GM23338 (cell line): ENCODE measurements at regions not wholly inside any gene's neighbourhood (a gene's known extent, or its start where the extent isn't known, plus 50 kb on each side); places are given as distances from the start of the nearest gene placed in this dataset.

ENCODE experiments used
- ATAC-seq: fragments of 200-7000 bp; cut with Tn5 transposase; 3 replicates; pipeline ENCODE4 v1.9.1; 2020
- DNase-seq: peaks from one replicate; pipeline ENCODE4 v3.0.0-alpha.2; 2015; ENCODE audit warnings: low spot score
- H2AFZ ChIP-seq: fragments of 200-600 bp; sonication (generic); 2 replicates; pipeline ENCODE4 v1.8.0; 2016; ENCODE audit warnings: antibody characterized with exemption, mild to moderate bottlenecking, moderate library complexity
- H3F3A ChIP-seq: fragments of 200-600 bp; sonication (generic); replicated peaks from 2 replicates; pipeline ENCODE4 v1.8.0; 2017; ENCODE audit warnings: antibody characterized with exemption, mixed run types, low read depth
- H3K27ac ChIP-seq: fragments of 200-600 bp; sonication (generic); 2 replicates; pipeline ENCODE4 v1.6.1; 2016; ENCODE audit warnings: low read depth
- H3K27me3 ChIP-seq: fragments of 200-600 bp; sonication (generic); 2 replicates; pipeline ENCODE4 v1.8.0; 2016; ENCODE audit warnings: mild to moderate bottlenecking, mixed run types, moderate library complexity; ENCODE audit not compliant: insufficient read depth
- H3K36me3 ChIP-seq: fragments of 200-600 bp; sonication (generic); 2 replicates; pipeline ENCODE4 v1.8.0; 2016; ENCODE audit warnings: mild to moderate bottlenecking; ENCODE audit not compliant: insufficient read depth
- H3K4me1 ChIP-seq: fragments of 200-600 bp; sonication (generic); 2 replicates; pipeline ENCODE4 v1.8.0; 2016; ENCODE audit warnings: mild to moderate bottlenecking, moderate library complexity; ENCODE audit not compliant: insufficient read depth
- H3K4me2 ChIP-seq: fragments of 200-600 bp; sonication (generic); 2 replicates; pipeline ENCODE4 v1.7.1; 2017; ENCODE audit warnings: mixed run types
- H3K4me3 ChIP-seq: fragments of 200-600 bp; sonication (generic); 2 replicates; pipeline ENCODE4 v1.6.1; 2016; ENCODE audit warnings: mixed run types
- H3K79me2 ChIP-seq: fragments of 200-600 bp; sonication (generic); replicated peaks from 2 replicates; pipeline ENCODE4 v1.8.0; 2017; ENCODE audit warnings: mild to moderate bottlenecking; ENCODE audit not compliant: insufficient read depth
- H3K9me2 ChIP-seq: fragments of 200-600 bp; sonication (generic); 2 replicates; pipeline ENCODE4 v1.8.0; 2017; ENCODE audit not compliant: insufficient read depth
- H4K20me1 ChIP-seq: fragments of 200-600 bp; sonication (generic); replicated peaks from 2 replicates; pipeline ENCODE4 v1.8.0; 2017; ENCODE audit warnings: mild to moderate bottlenecking; ENCODE audit not compliant: insufficient read depth
- H3K27ac Mint-ChIP-seq: 2 replicates; pipeline ENCODE4 v1.8.0; 2020; ENCODE audit warnings: inconsistent platforms, mild to moderate bottlenecking, moderate library complexity, mixed read lengths
- H3K27me3 Mint-ChIP-seq: 3 replicates; pipeline ENCODE4 v1.8.0; 2022; ENCODE audit warnings: low read depth, mild to moderate bottlenecking, moderate library complexity, mixed read lengths, inconsistent platforms; ENCODE audit not compliant: insufficient read depth, poor library complexity
- H3K36me3 Mint-ChIP-seq: 3 replicates; pipeline ENCODE4 v1.8.0; 2021; ENCODE audit warnings: low read depth, mild to moderate bottlenecking, inconsistent platforms, moderate library complexity, mixed read lengths
- H3K4me1 Mint-ChIP-seq: 3 replicates; pipeline ENCODE4 v1.8.0; 2020; ENCODE audit warnings: mild to moderate bottlenecking, inconsistent platforms, mixed read lengths
- H3K4me3 Mint-ChIP-seq: 3 replicates; pipeline ENCODE4 v1.8.0; 2021; ENCODE audit warnings: moderate library complexity, mild to moderate bottlenecking, inconsistent platforms, mixed read lengths
- H3K9me3 Mint-ChIP-seq: 3 replicates; pipeline ENCODE4 v1.8.0; 2020; ENCODE audit warnings: moderate library complexity, mild to moderate bottlenecking, inconsistent platforms, mixed read lengths
- CREB1 ChIP-seq: fragments of 250-450 bp; sonication (Bioruptor Pico); IDR thresholded peaks from 2 replicates; pipeline ENCODE4 v1.5.0; 2020; ENCODE audit warnings: low read depth, mild to moderate bottlenecking, moderate library complexity
- CTCF ChIP-seq, 2 experiments: fragments of 200-600 bp in 1 of 2; sonication (generic) in 1 of 2; conservative IDR thresholded peaks; 2 replicates each; pipeline versions ENCODE4 v1.5.1 to v1.6.1; 2016 to 2017; ENCODE audit warnings: antibody characterized with exemption in 2 of 2, low read depth in 2 of 2, mild to moderate bottlenecking in 2 of 2, moderate library complexity in 1 of 2
- EZH2 ChIP-seq: fragments of 200-600 bp; sonication (generic); IDR thresholded peaks from one replicate; pipeline ENCODE4 v1.8.0; 2017; ENCODE audit warnings: antibody characterized with exemption, mild to moderate bottlenecking, low read depth; ENCODE audit not compliant: unreplicated experiment
- EZH2phosphoT487 ChIP-seq: fragments of 200-600 bp; sonication (generic); IDR thresholded peaks from one replicate; pipeline ENCODE4 v1.8.1; 2018; ENCODE audit warnings: antibody characterized with exemption; ENCODE audit not compliant: unreplicated experiment
- JUNB ChIP-seq: IDR thresholded peaks from one replicate; pipeline ENCODE4 v1.6.1; 2016; ENCODE audit warnings: antibody characterized with exemption; ENCODE audit not compliant: unreplicated experiment
- NANOG ChIP-seq: IDR thresholded peaks from 2 replicates; pipeline ENCODE4 v1.6.1; 2016; ENCODE audit warnings: antibody characterized with exemption, borderline replicate concordance
- POLR2AphosphoS5 ChIP-seq: IDR thresholded peaks from 2 replicates; pipeline ENCODE4 v1.6.1; 2016; ENCODE audit warnings: antibody characterized with exemption, low read depth
- REST ChIP-seq: IDR thresholded peaks from one replicate; pipeline ENCODE4 v1.6.1; 2018; ENCODE audit warnings: antibody characterized with exemption; ENCODE audit not compliant: unreplicated experiment
- STAT1 ChIP-seq: IDR thresholded peaks from one replicate; pipeline ENCODE4 v1.6.1; 2016; ENCODE audit warnings: antibody characterized with exemption; ENCODE audit not compliant: unreplicated experiment
- ZNF114 ChIP-seq: fragments of 250-450 bp; sonication (Bioruptor Pico); IDR thresholded peaks from 2 replicates; pipeline ENCODE4 v1.5.0; 2020; ENCODE audit warnings: mild to moderate bottlenecking, moderate library complexity
- ZNF331 ChIP-seq: fragments of 250-450 bp; sonication (Bioruptor Pico); IDR thresholded peaks from 2 replicates; pipeline ENCODE4 v1.5.0; 2020; ENCODE audit warnings: low read depth, mild to moderate bottlenecking, moderate library complexity
- TF ChIP-seq, protein P1 (sequence below): IDR thresholded peaks from 2 replicates; pipeline ENCODE4 v1.6.1; 2016; ENCODE audit warnings: antibody characterized with exemption
- TF ChIP-seq, protein P2 (sequence below): fragments of 250-450 bp; sonication (Bioruptor Pico); IDR thresholded peaks from 2 replicates; pipeline ENCODE4 v1.5.0; 2020; ENCODE audit warnings: mild to moderate bottlenecking, moderate library complexity

DNA sequence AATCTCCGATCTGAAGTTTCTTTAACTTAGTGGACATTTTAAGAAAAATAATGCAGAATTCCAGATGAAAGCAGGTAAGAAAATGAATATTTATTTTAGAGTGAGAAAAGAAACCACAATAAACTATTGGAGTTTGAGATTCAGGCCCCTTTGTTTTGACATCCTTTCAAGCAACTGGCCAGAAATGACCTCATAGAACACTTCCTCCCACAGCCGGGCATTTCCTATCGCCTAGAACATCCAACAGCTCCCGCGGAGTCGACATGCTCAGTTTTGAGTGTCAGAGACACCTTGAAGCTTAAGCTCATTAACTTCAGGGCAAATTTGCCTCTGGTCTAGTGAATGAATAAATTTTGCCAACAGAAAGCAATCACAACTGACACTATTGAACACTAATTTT lies 369.2 kb downstream of the TLE4 start:
- Mint-ChIP-seq H3K36me3 (no peaks in the 10 kb centered on the region), H3K4me3 (no peak overlapping the region), H3K27ac (no peak overlapping the region), H3K9me3 (no peaks in the 10 kb centered on the region), H3K27me3 (no peaks in the 10 kb centered on the region), H3K4me1 (peaks cover 6% of the 10 kb centered on the region)
- TF ChIP-seq POLR2AphosphoS5: no peak
- TF ChIP-seq JUNB: no peak
- no peak for TF ChIP-seq EZH2
- no peak for TF ChIP-seq EZH2phosphoT487
- TF ChIP-seq, protein P1, sequence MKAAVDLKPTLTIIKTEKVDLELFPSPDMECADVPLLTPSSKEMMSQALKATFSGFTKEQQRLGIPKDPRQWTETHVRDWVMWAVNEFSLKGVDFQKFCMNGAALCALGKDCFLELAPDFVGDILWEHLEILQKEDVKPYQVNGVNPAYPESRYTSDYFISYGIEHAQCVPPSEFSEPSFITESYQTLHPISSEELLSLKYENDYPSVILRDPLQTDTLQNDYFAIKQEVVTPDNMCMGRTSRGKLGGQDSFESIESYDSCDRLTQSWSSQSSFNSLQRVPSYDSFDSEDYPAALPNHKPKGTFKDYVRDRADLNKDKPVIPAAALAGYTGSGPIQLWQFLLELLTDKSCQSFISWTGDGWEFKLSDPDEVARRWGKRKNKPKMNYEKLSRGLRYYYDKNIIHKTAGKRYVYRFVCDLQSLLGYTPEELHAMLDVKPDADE: no peak
- TF ChIP-seq CTCF (conservative IDR thresholded peaks at IDR 0.05; ENCODE audit: low read depth in 2 of 2): no peak
- no peak for TF ChIP-seq REST
- no peak for TF ChIP-seq NANOG
- no peak for TF ChIP-seq ZNF331
- TF ChIP-seq, protein P2, sequence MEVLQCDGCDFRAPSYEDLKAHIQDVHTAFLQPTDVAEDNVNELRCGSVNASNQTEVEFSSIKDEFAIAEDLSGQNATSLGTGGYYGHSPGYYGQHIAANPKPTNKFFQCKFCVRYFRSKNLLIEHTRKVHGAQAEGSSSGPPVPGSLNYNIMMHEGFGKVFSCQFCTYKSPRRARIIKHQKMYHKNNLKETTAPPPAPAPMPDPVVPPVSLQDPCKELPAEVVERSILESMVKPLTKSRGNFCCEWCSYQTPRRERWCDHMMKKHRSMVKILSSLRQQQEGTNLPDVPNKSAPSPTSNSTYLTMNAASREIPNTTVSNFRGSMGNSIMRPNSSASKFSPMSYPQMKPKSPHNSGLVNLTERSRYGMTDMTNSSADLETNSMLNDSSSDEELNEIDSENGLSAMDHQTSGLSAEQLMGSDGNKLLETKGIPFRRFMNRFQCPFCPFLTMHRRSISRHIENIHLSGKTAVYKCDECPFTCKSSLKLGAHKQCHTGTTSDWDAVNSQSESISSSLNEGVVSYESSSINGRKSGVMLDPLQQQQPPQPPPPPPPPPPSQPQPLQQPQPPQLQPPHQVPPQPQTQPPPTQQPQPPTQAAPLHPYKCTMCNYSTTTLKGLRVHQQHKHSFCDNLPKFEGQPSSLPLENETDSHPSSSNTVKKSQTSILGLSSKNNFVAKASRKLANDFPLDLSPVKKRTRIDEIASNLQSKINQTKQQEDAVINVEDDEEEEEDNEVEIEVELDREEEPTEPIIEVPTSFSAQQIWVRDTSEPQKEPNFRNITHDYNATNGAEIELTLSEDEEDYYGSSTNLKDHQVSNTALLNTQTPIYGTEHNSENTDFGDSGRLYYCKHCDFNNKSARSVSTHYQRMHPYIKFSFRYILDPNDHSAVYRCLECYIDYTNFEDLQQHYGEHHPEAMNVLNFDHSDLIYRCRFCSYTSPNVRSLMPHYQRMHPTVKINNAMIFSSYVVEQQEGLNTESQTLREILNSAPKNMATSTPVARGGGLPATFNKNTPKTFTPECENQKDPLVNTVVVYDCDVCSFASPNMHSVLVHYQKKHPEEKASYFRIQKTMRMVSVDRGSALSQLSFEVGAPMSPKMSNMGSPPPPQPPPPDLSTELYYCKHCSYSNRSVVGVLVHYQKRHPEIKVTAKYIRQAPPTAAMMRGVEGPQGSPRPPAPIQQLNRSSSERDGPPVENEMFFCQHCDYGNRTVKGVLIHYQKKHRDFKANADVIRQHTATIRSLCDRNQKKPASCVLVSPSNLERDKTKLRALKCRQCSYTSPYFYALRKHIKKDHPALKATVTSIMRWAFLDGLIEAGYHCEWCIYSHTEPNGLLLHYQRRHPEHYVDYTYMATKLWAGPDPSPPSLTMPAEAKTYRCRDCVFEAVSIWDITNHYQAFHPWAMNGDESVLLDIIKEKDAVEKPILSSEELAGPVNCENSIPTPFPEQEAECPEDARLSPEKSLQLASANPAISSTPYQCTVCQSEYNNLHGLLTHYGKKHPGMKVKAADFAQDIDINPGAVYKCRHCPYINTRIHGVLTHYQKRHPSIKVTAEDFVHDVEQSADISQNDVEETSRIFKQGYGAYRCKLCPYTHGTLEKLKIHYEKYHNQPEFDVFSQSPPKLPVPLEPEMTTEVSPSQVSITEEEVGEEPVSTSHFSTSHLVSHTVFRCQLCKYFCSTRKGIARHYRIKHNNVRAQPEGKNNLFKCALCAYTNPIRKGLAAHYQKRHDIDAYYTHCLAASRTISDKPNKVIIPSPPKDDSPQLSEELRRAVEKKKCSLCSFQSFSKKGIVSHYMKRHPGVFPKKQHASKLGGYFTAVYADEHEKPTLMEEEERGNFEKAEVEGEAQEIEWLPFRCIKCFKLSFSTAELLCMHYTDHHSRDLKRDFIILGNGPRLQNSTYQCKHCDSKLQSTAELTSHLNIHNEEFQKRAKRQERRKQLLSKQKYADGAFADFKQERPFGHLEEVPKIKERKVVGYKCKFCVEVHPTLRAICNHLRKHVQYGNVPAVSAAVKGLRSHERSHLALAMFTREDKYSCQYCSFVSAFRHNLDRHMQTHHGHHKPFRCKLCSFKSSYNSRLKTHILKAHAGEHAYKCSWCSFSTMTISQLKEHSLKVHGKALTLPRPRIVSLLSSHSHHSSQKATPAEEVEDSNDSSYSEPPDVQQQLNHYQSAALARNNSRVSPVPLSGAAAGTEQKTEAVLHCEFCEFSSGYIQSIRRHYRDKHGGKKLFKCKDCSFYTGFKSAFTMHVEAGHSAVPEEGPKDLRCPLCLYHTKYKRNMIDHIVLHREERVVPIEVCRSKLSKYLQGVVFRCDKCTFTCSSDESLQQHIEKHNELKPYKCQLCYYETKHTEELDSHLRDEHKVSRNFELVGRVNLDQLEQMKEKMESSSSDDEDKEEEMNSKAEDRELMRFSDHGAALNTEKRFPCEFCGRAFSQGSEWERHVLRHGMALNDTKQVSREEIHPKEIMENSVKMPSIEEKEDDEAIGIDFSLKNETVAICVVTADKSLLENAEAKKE: no peak
- TF ChIP-seq CREB1 (CRISPR knock-in tag): no peak
- no peak for TF ChIP-seq ZNF114
- no peak for TF ChIP-seq STAT1
- DNase-seq (no peak), ATAC-seq (no peak)
- Histone ChIP-seq H3K27ac (no peak overlapping the region), H3K36me3 (no peaks in the 10 kb centered on the region), H4K20me1 (no peaks in the 10 kb centered on the region), H3F3A (no peaks in the 10 kb centered on the region), H3K4me1 (no peaks in the 10 kb centered on the region), H3K79me2 (no peaks in the 10 kb centered on the region), H2AFZ (no peak overlapping the region), H3K4me2 (no peak overlapping the region), H3K27me3 (no peaks in the 10 kb centered on the region), H3K4me3 (no peak overlapping the region), H3K9me2 (0 out of 2 replicates have a peak, but pooled peaks cover 2% of the 10 kb centered on the region)
